H9 (cell line): ENCODE measurements at regions not wholly inside any gene's neighbourhood (a gene's known extent, or its start where the extent isn't known, plus 50 kb on each side); places are given as distances from the start of the nearest gene placed in this dataset.

Experiments
- DNase-seq: peaks from one replicate; pipeline ENCODE4 v3.0.0-alpha.2; 2017
- H2AFZ ChIP-seq: one replicate; pipeline ENCODE4 v1.6.1; 2013; ENCODE audit warnings: mild to moderate bottlenecking, low read length, control low read depth, moderate library complexity
- H2AK5ac ChIP-seq: 2 replicates; pipeline ENCODE4 v1.6.1; 2013; ENCODE audit warnings: low read length, control low read depth, mixed read lengths; ENCODE audit not compliant: insufficient read length
- H2BK120ac ChIP-seq: one replicate; pipeline ENCODE4 v1.6.1; 2013; ENCODE audit warnings: low read depth, mild to moderate bottlenecking, low read length, control low read depth, inconsistent platforms; ENCODE audit not compliant: poor library complexity, severe bottlenecking
- H2BK12ac ChIP-seq: 2 replicates; pipeline ENCODE4 v1.6.1; 2013; ENCODE audit warnings: low read length, control low read depth, mixed read lengths, low read depth; ENCODE audit not compliant: insufficient read length
- H2BK15ac ChIP-seq: 2 replicates; pipeline ENCODE4 v1.6.1; 2013; ENCODE audit warnings: low read depth, low read length, control low read depth
- H2BK20ac ChIP-seq: one replicate; pipeline ENCODE4 v1.6.1; 2013; ENCODE audit warnings: low read depth, mild to moderate bottlenecking, low read length, control low read depth, inconsistent platforms; ENCODE audit not compliant: poor library complexity, severe bottlenecking
- H2BK5ac ChIP-seq: 2 replicates; pipeline ENCODE4 v1.6.1; 2013; ENCODE audit warnings: low read length, control low read depth, mixed read lengths; ENCODE audit not compliant: insufficient read length
- H3K14ac ChIP-seq: 2 replicates; pipeline ENCODE4 v1.6.1; 2013; ENCODE audit warnings: low read length, control low read depth; ENCODE audit not compliant: insufficient read depth
- H3K18ac ChIP-seq: 2 replicates; pipeline ENCODE4 v1.6.1; 2013; ENCODE audit warnings: low read depth, mild to moderate bottlenecking, mixed read lengths, low read length, control low read depth; ENCODE audit not compliant: insufficient read length
- H3K23ac ChIP-seq: 2 replicates; pipeline ENCODE4 v1.6.1; 2013; ENCODE audit warnings: low read length, control low read depth, mixed read lengths, low read depth; ENCODE audit not compliant: insufficient read length
- H3K23me2 ChIP-seq: 2 replicates; pipeline ENCODE4 v1.6.1; 2013; ENCODE audit warnings: low read depth, mild to moderate bottlenecking, mixed read lengths, low read length, control low read depth; ENCODE audit not compliant: insufficient read length, poor library complexity, severe bottlenecking
- H3K27ac ChIP-seq: 2 replicates; pipeline ENCODE4 v1.5.1; 2013; ENCODE audit warnings: low read length, control low read depth, mixed read lengths, low read depth; ENCODE audit not compliant: insufficient read length
- H3K27me3 ChIP-seq: 2 replicates; pipeline ENCODE4 v1.6.1; 2013; ENCODE audit warnings: low read length, control low read depth, inconsistent platforms; ENCODE audit not compliant: insufficient read depth
- H3K4ac ChIP-seq: 2 replicates; pipeline ENCODE4 v1.6.1; 2013; ENCODE audit warnings: low read depth, mild to moderate bottlenecking, control low read depth, inconsistent platforms, low read length, moderate library complexity
- H3K4me1 ChIP-seq: 2 replicates; pipeline ENCODE4 v1.6.1; 2013; ENCODE audit warnings: low read length, control low read depth, inconsistent platforms; ENCODE audit not compliant: insufficient read depth
- H3K4me2 ChIP-seq: 2 replicates; pipeline ENCODE4 v1.6.1; 2013; ENCODE audit warnings: low read length, control low read depth, mixed read lengths; ENCODE audit not compliant: insufficient read length, insufficient read depth
- H3K56ac ChIP-seq: 2 replicates; pipeline ENCODE4 v1.6.1; 2013; ENCODE audit warnings: low read depth, mild to moderate bottlenecking, mixed read lengths, low read length, control low read depth; ENCODE audit not compliant: insufficient read length
- H3K79me1 ChIP-seq: 2 replicates; pipeline ENCODE4 v1.6.1; 2013; ENCODE audit warnings: low read depth, mild to moderate bottlenecking, moderate library complexity, low read length, control low read depth, inconsistent platforms; ENCODE audit not compliant: insufficient read depth, poor library complexity, severe bottlenecking
- H3K79me2 ChIP-seq: 2 replicates; pipeline ENCODE4 v1.6.1; 2013; ENCODE audit warnings: low read length, control low read depth, inconsistent platforms; ENCODE audit not compliant: insufficient read depth
- H3K9ac ChIP-seq: 2 replicates; pipeline ENCODE4 v1.6.1; 2013; ENCODE audit warnings: low read length, control low read depth, mixed read lengths; ENCODE audit not compliant: insufficient read length; ENCODE audit errors: extremely low read depth
- H3K9me3 ChIP-seq: one replicate; pipeline ENCODE4 v1.6.1; 2013; ENCODE audit warnings: low read depth, low read length, inconsistent platforms; ENCODE audit not compliant: control insufficient read depth
- H3T11ph ChIP-seq: one replicate; pipeline ENCODE4 v1.6.1; 2013; ENCODE audit warnings: mild to moderate bottlenecking, low read length, control low read depth, inconsistent platforms
- H4K20me1 ChIP-seq: one replicate; pipeline ENCODE4 v1.6.1; 2013; ENCODE audit not compliant: control insufficient read depth, insufficient read length, insufficient read depth
- H4K5ac ChIP-seq: 2 replicates; pipeline ENCODE4 v1.6.1; 2013; ENCODE audit warnings: low read depth, mild to moderate bottlenecking, mixed read lengths, low read length, control low read depth; ENCODE audit not compliant: insufficient read length
- H4K8ac ChIP-seq: replicated peaks from 2 replicates; pipeline ENCODE4 v1.6.1; 2013; ENCODE audit warnings: low read length, control low read depth, mixed read lengths, low read depth; ENCODE audit not compliant: insufficient read length
- H4K91ac ChIP-seq: 2 replicates; pipeline ENCODE4 v1.6.1; 2013; ENCODE audit warnings: low read depth, mild to moderate bottlenecking, moderate library complexity, mixed read lengths, low read length, control low read depth; ENCODE audit not compliant: insufficient read length
- H3K27ac Mint-ChIP-seq, 3 experiments: 2 replicates in 2 of 3; 3 replicates in 1 of 3; pipeline ENCODE4 v1.8.0; 2020 to 2021; ENCODE audit warnings: mixed read lengths in 3 of 3, mild to moderate bottlenecking in 1 of 3, moderate library complexity in 1 of 3
- H3K27me3 Mint-ChIP-seq: 2 replicates; pipeline ENCODE4 v1.8.0; 2021; ENCODE audit warnings: low read depth, mild to moderate bottlenecking, moderate library complexity, mixed read lengths
- H3K36me3 Mint-ChIP-seq, 3 experiments: 2 replicates in 2 of 3; 3 replicates in 1 of 3; pipeline ENCODE4 v1.8.0; 2020 to 2021; ENCODE audit warnings: low read depth in 3 of 3, mixed read lengths in 3 of 3; ENCODE audit not compliant: insufficient read depth in 1 of 3
- H3K4me1 Mint-ChIP-seq, 2 experiments: 2 replicates each; pipeline ENCODE4 v1.8.0; 2020; ENCODE audit warnings: mixed read lengths in 2 of 2
- H3K4me3 Mint-ChIP-seq, 2 experiments: 2 replicates in 1 of 2; 3 replicates in 1 of 2; pipeline ENCODE4 v1.8.0; 2020 to 2021; ENCODE audit warnings: mild to moderate bottlenecking in 2 of 2, mixed read lengths in 2 of 2, moderate library complexity in 1 of 2
- H3K9me3 Mint-ChIP-seq, 2 experiments: 2 replicates in 1 of 2; 3 replicates in 1 of 2; pipeline ENCODE4 v1.8.0; 2020; ENCODE audit warnings: mild to moderate bottlenecking in 2 of 2, mixed read lengths in 2 of 2, moderate library complexity in 1 of 2
- CTCF ChIP-seq: fragments of 200-600 bp; sonication (generic); conservative IDR thresholded peaks from 3 replicates; pipeline ENCODE4 v1.8.0; 2021; ENCODE audit warnings: antibody characterized with exemption, mild to moderate bottlenecking
- WGBS: extraction: QIAGEN DNeasy Blood & Tissue Kit; methylation state at CpG from one replicate; pipeline ENCODE4 v1.1.7; 2013; ENCODE audit warnings: missing lambda C conversion rate, low lambda C conversion rate, mixed read lengths; ENCODE audit not compliant: insufficient read length; ENCODE audit errors: extremely low coverage; 5-methylcytosine and 5-hydroxymethylcytosine counted together

GRCh38 chr20:50251383-50251748, 60.7 kb downstream of the CEBPB start:
- H3K27me3 ChIP-seq = no peaks in the 10 kb centered on the region
- H3K4me1 Mint-ChIP-seq = peaks cover under 1 to 11% of the 10 kb centered on the region in 2 experiments; a peak in 3 of 4 replicates
- H3K23me2 ChIP-seq = no peaks in the 10 kb centered on the region
- no peak overlapping the region for H2BK5ac ChIP-seq
- H3K36me3 Mint-ChIP-seq = no peaks in the 10 kb centered on the region
- no peak overlapping the region for H3T11ph ChIP-seq
- H3K27ac ChIP-seq = no peak overlapping the region
- H4K5ac ChIP-seq = no peak overlapping the region
- H3K4ac ChIP-seq = no peak overlapping the region
- no peak overlapping the region for H3K56ac ChIP-seq
- no peak overlapping the region for H3K23ac ChIP-seq
- H2BK12ac ChIP-seq = no peak overlapping the region
- peak overlapping the region in 1 of 3 experiments; percentile 62; a peak in 1 of 7 replicates for H3K27ac Mint-ChIP-seq
- H4K20me1 ChIP-seq = no peaks in the 10 kb centered on the region
- H3K4me3 Mint-ChIP-seq = no peak overlapping the region
- no peak overlapping the region for H4K8ac ChIP-seq
- DNase-seq = no peak
- no peak overlapping the region for H3K4me2 ChIP-seq
- H2AK5ac ChIP-seq = no peak overlapping the region
- H3K4me1 ChIP-seq = no peaks in the 10 kb centered on the region
- TF ChIP-seq CTCF = no peak
- H3K79me2 ChIP-seq = no peaks in the 10 kb centered on the region
- no peak overlapping the region for H2BK120ac ChIP-seq
- no peak overlapping the region for H2AFZ ChIP-seq
- H2BK20ac ChIP-seq = no peak overlapping the region
- H4K91ac ChIP-seq = no peak overlapping the region
- H3K9me3 ChIP-seq = no peaks in the 10 kb centered on the region
- H3K14ac ChIP-seq = no peak overlapping the region
- no peak overlapping the region for H2BK15ac ChIP-seq
- no CpG with 5 or more reads among the region's 11 CpGs for WGBS
- H3K18ac ChIP-seq = no peak overlapping the region
- H3K79me1 ChIP-seq = no peaks in the 10 kb centered on the region
- H3K9ac ChIP-seq = no peak overlapping the region
- H3K27me3 Mint-ChIP-seq = peaks cover 1% of the 10 kb centered on the region; the same call in 1 of the 2 replicates
- no peaks in the 10 kb centered on the region for H3K9me3 Mint-ChIP-seq
